ENCODE measurements at regions not wholly inside any gene's neighbourhood (a gene's known extent, or its start where the extent isn't known, plus 50 kb on each side); places are given as distances from the start of the nearest gene placed in this dataset.

DNA sequence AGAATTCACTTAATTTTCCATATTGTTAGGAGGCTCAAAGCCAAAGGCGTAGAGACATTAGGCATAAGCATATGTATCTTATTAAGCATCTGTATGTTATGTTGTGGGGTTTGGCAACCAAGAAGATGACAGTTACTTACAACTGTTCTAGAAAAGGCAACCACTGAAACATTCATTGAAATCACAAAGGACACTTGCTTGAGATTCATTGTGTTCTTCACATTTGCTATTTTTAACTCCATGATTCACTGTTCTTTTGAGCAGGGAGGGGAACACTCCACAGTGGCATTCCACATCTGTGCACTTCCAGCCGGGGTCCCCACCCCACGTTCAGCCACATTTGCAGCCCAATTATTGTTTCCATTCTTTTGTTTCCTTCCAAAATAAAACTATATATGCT, 107.1 kb downstream of the PALM2AKAP2 start:
- TF ChIP-seq, protein P1, sequence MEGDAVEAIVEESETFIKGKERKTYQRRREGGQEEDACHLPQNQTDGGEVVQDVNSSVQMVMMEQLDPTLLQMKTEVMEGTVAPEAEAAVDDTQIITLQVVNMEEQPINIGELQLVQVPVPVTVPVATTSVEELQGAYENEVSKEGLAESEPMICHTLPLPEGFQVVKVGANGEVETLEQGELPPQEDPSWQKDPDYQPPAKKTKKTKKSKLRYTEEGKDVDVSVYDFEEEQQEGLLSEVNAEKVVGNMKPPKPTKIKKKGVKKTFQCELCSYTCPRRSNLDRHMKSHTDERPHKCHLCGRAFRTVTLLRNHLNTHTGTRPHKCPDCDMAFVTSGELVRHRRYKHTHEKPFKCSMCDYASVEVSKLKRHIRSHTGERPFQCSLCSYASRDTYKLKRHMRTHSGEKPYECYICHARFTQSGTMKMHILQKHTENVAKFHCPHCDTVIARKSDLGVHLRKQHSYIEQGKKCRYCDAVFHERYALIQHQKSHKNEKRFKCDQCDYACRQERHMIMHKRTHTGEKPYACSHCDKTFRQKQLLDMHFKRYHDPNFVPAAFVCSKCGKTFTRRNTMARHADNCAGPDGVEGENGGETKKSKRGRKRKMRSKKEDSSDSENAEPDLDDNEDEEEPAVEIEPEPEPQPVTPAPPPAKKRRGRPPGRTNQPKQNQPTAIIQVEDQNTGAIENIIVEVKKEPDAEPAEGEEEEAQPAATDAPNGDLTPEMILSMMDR (IDR thresholded peaks at IDR 0.05) = no peak
- TF ChIP-seq EP300 (IDR thresholded peaks at IDR 0.05) (no peak), POLR2A (IDR thresholded peaks at IDR 0.05) (no peak), POLR2AphosphoS5 (IDR thresholded peaks at IDR 0.05) (peak in 1 of 4 donors; percentile 15)
